Keratinocyte (primary cell): ENCODE measurements at regions not wholly inside any gene's neighbourhood (a gene's known extent, or its start where the extent isn't known, plus 50 kb on each side); places are given as distances from the start of the nearest gene placed in this dataset.
"Not testable (repeated sequence)": the region's sequence is repeated elsewhere in the genome, so short reads cannot be mapped to it uniquely, and the experiment has no call there.

ENCODE experiments used
- DNase-seq: peaks from one replicate; pipeline ENCODE4 v3.0.0-alpha.2; 2011; ENCODE audit warnings: low read depth, missing footprints, low spot score
- FAIRE-seq: peaks from 2 replicates; lab custom pipeline; 2011; peaks lifted over from hg19 to GRCh38; lab: Jason Lieb, UNC
- H2AFZ ChIP-seq: 2 replicates; pipeline ENCODE4 v1.6.0; 2012; ENCODE audit warnings: low read length, control low read depth, inconsistent platforms; ENCODE audit not compliant: control insufficient read depth
- H3K27ac ChIP-seq: 2 replicates; pipeline ENCODE4 v1.5.1; 2011; ENCODE audit warnings: low read length; ENCODE audit not compliant: control insufficient read depth, insufficient read depth
- H3K27me3 ChIP-seq: 3 replicates; pipeline ENCODE4 v1.6.0; 2011; ENCODE audit warnings: low read length; ENCODE audit not compliant: control insufficient read depth, insufficient read depth; ENCODE audit errors: extremely low read depth
- H3K36me3 ChIP-seq, 2 experiments: 2 replicates in 1 of 2; 3 replicates in 1 of 2; pipeline ENCODE4 v1.5.1; 2011; ENCODE audit warnings: low read length in 2 of 2, mild to moderate bottlenecking in 1 of 2; ENCODE audit not compliant: control insufficient read depth in 2 of 2, insufficient read depth in 2 of 2; ENCODE audit errors: extremely low read depth in 1 of 2
- H3K4me1 ChIP-seq: 3 replicates; pipeline ENCODE4 v1.5.1; 2011; ENCODE audit warnings: low read length; ENCODE audit not compliant: control insufficient read depth, insufficient read depth; ENCODE audit errors: extremely low read depth
- H3K4me2 ChIP-seq: 3 replicates; pipeline ENCODE4 v1.6.0; 2011; ENCODE audit warnings: low read depth, low read length; ENCODE audit not compliant: control insufficient read depth, insufficient read depth; ENCODE audit errors: extremely low read depth
- H3K4me3 ChIP-seq, 3 experiments: fragments of 200-600 bp in 1 of 3; sonication (generic) in 1 of 3; 2 replicates in 2 of 3; 3 replicates in 1 of 3; pipeline ENCODE4 v1.5.1; 2011 to 2016; ENCODE audit warnings: low read length in 3 of 3, mild to moderate bottlenecking in 3 of 3, control low read depth in 2 of 3, inconsistent platforms in 1 of 3, low read depth in 1 of 3, mixed read lengths in 1 of 3, mixed run types in 1 of 3, moderate library complexity in 1 of 3; ENCODE audit not compliant: control insufficient read depth in 2 of 3, insufficient read depth in 2 of 3; ENCODE audit errors: extremely low read depth in 1 of 3
- H3K79me2 ChIP-seq: 2 replicates; pipeline ENCODE4 v1.6.0; 2012; ENCODE audit warnings: low read length; ENCODE audit not compliant: control insufficient read depth, insufficient read depth
- H3K9ac ChIP-seq: 3 replicates; pipeline ENCODE4 v1.6.0; 2011; ENCODE audit warnings: low read length; ENCODE audit not compliant: control insufficient read depth, insufficient read depth; ENCODE audit errors: extremely low read depth
- H3K9me1 ChIP-seq: 3 replicates; pipeline ENCODE4 v1.6.0; 2011; ENCODE audit warnings: low read length; ENCODE audit not compliant: control insufficient read depth, insufficient read depth; ENCODE audit errors: extremely low read depth
- H3K9me3 ChIP-seq: 2 replicates; pipeline ENCODE4 v1.5.1; 2012; ENCODE audit warnings: low read depth, low read length; ENCODE audit not compliant: control insufficient read depth
- H4K20me1 ChIP-seq: 3 replicates; pipeline ENCODE4 v1.6.0; 2011; ENCODE audit warnings: low read length; ENCODE audit not compliant: control insufficient read depth, insufficient read depth; ENCODE audit errors: extremely low read depth
- CTCF ChIP-seq, 3 experiments: IDR thresholded peaks in 1 of 3; conservative IDR thresholded peaks in 1 of 3; optimal IDR thresholded peaks in 1 of 3; 2 replicates in 2 of 3; 3 replicates in 1 of 3; pipeline versions ENCODE3 to v1.5.1; 2011; ENCODE audit warnings: low read length in 3 of 3, mild to moderate bottlenecking in 3 of 3, moderate library complexity in 2 of 3, control low read depth in 1 of 3, inconsistent platforms in 1 of 3; ENCODE audit not compliant: insufficient read depth in 2 of 3; ENCODE audit errors: extremely low read depth in 1 of 3
- EZH2 ChIP-seq: IDR thresholded peaks from one replicate; pipeline ENCODE4 v1.6.1; 2012; ENCODE audit warnings: inconsistent platforms, mild to moderate bottlenecking, low read length, moderate library complexity
- dilution Hi-C: fragments of 300-500 bp; cut with MboI; formaldehyde crosslinking; loops from one replicate; pipeline ENCODE4 v1.7.0; 2020; ENCODE audit warnings: low sequenced_read_pairs; ENCODE audit not compliant: extremely low pct_ligation_motif_present

GRCh38 chr21:35711661-35712060, 348.7 kb downstream of the SETD4 start:
- H3K27me3 ChIP-seq, result peaks cover 3% of the 10 kb centered on the region
- H3K4me1 ChIP-seq, result no peaks in the 10 kb centered on the region
- H3K9ac ChIP-seq, result no peak overlapping the region
- FAIRE-seq (no peak), DNase-seq (no peak)
- H3K27ac ChIP-seq, result no peak overlapping the region
- H3K79me2 ChIP-seq, result no peaks in the 10 kb centered on the region
- no peaks in the 10 kb centered on the region for H3K9me3 ChIP-seq
- no peak overlapping the region for H3K4me3 ChIP-seq
- TF ChIP-seq EZH2, result no peak
- TF ChIP-seq CTCF (optimal IDR thresholded peaks at IDR 0.05 in 1 of 3, IDR thresholded peaks at IDR 0.05 in 1 of 3, conservative IDR thresholded peaks at IDR 0.05 in 1 of 3; ENCODE audit: extremely low read depth in 1 of 3, insufficient read depth in 2 of 3, low read length in 3 of 3), result no peak
- no peaks in the 10 kb centered on the region for H3K9me1 ChIP-seq
- H3K36me3 ChIP-seq, result no peaks in the 10 kb centered on the region
- no peak overlapping the region for H3K4me2 ChIP-seq
- no peaks in the 10 kb centered on the region for H4K20me1 ChIP-seq
- H2AFZ ChIP-seq, result no peak overlapping the region
- dilution Hi-C loops, result no loop called here

GRCh38 chr21:35711213-35711612, 349.1 kb downstream of the SETD4 start:
- Histone ChIP-seq H3K9me3 (no peaks in the 10 kb centered on the region), H3K27me3 (peaks cover 3% of the 10 kb centered on the region), H2AFZ (no peak overlapping the region), H3K4me3 (no peak overlapping the region), H3K4me2 (no peak overlapping the region), H3K9me1 (no peaks in the 10 kb centered on the region), H3K79me2 (no peaks in the 10 kb centered on the region), H3K4me1 (no peaks in the 10 kb centered on the region), H3K27ac (no peak overlapping the region), H3K9ac (no peak overlapping the region), H3K36me3 (no peaks in the 10 kb centered on the region), H4K20me1 (no peaks in the 10 kb centered on the region)
- dilution Hi-C loops, result no loop called here
- DNase-seq (no peak), FAIRE-seq (no peak)
- no peak for TF ChIP-seq EZH2
- TF ChIP-seq CTCF (optimal IDR thresholded peaks at IDR 0.05 in 1 of 3, IDR thresholded peaks at IDR 0.05 in 1 of 3, conservative IDR thresholded peaks at IDR 0.05 in 1 of 3; ENCODE audit: extremely low read depth in 1 of 3, insufficient read depth in 2 of 3, low read length in 3 of 3), result no peak

- H3K79me2 ChIP-seq, H3K9me3 ChIP-seq, H3K9ac ChIP-seq, H3K27ac ChIP-seq, H3K4me3 ChIP-seq, H3K4me1 ChIP-seq, FAIRE-seq, H3K9me1 ChIP-seq, H3K4me2 ChIP-seq, DNase-seq, H4K20me1 ChIP-seq, dilution Hi-C loops, H2AFZ ChIP-seq, H3K36me3 ChIP-seq, H3K27me3 ChIP-seq: not testable (repeated sequence)
Observed at GRCh38 chr21:35709990-35710389, 350.3 kb downstream of the SETD4 start.
